ENCODE measurements at regions not wholly inside any gene's neighbourhood (a gene's known extent, or its start where the extent isn't known, plus 50 kb on each side); places are given as distances from the start of the nearest gene placed in this dataset.
"Not testable (repeated sequence)": the region's sequence is repeated elsewhere in the genome, so short reads cannot be mapped to it uniquely, and the experiment has no call there.

- Mint-ChIP-seq H3K27me3 (ENCODE audit: insufficient read depth) (no peaks in the 10 kb centered on the region), H3K4me3 (no peak overlapping the region)
Measured at GRCh38 chr5:101206534-101206933, 303.5 kb upstream of the ST8SIA4 start.

GRCh38 chr5:101205065-101205464, 302.0 kb upstream of the ST8SIA4 start:
- intact Hi-C loops (cut with micrococcal nuclease); H3K4me1 Mint-ChIP-seq (ENCODE audit: low read depth); H3K9me3 Mint-ChIP-seq: not testable (repeated sequence)

More at GRCh38 chr5:101206534-101206933, 303.5 kb upstream of the ST8SIA4 start:
- intact Hi-C loops (cut with micrococcal nuclease) = no loop called here
- Mint-ChIP-seq H3K27ac (no peak overlapping the region), H3K9me3 (no peaks in the 10 kb centered on the region), H3K4me1 (ENCODE audit: low read depth) (no peaks in the 10 kb centered on the region), H3K36me3 (ENCODE audit: low read depth) (no peaks in the 10 kb centered on the region)
- DNase-seq (ENCODE audit: low spot score) = no peak

GRCh38 chr5:101180365-101180764, 277.3 kb upstream of the ST8SIA4 start:
- H3K4me1 Mint-ChIP-seq (ENCODE audit: low read depth); H3K36me3 Mint-ChIP-seq (ENCODE audit: low read depth); intact Hi-C loops (cut with micrococcal nuclease); DNase-seq (ENCODE audit: low spot score); H3K27ac Mint-ChIP-seq; H3K27me3 Mint-ChIP-seq (ENCODE audit: insufficient read depth); H3K9me3 Mint-ChIP-seq; H3K4me3 Mint-ChIP-seq: not testable (repeated sequence)

More at GRCh38 chr5:101205065-101205464, 302.0 kb upstream of the ST8SIA4 start:
- not testable (repeated sequence) for H3K27ac Mint-ChIP-seq; H3K36me3 Mint-ChIP-seq (ENCODE audit: low read depth); H3K4me3 Mint-ChIP-seq; DNase-seq (ENCODE audit: low spot score); H3K27me3 Mint-ChIP-seq (ENCODE audit: insufficient read depth)

- Mint-ChIP-seq H3K27me3 (ENCODE audit: insufficient read depth) (no peaks in the 10 kb centered on the region), H3K9me3 (no peaks in the 10 kb centered on the region), H3K4me1 (ENCODE audit: low read depth) (no peaks in the 10 kb centered on the region), H3K27ac (no peak overlapping the region), H3K36me3 (ENCODE audit: low read depth) (no peaks in the 10 kb centered on the region), H3K4me3 (no peak overlapping the region)
- no peak for DNase-seq (ENCODE audit: low spot score)
- intact Hi-C loops (cut with micrococcal nuclease) = no loop called here
Measured at GRCh38 chr5:101176605-101177004, 273.5 kb upstream of the ST8SIA4 start.

GRCh38 chr5:101174981-101175380, 271.9 kb upstream of the ST8SIA4 start:
- Mint-ChIP-seq H3K9me3 (no peaks in the 10 kb centered on the region), H3K27ac (no peak overlapping the region), H3K27me3 (ENCODE audit: insufficient read depth) (no peaks in the 10 kb centered on the region), H3K4me3 (no peak overlapping the region), H3K36me3 (ENCODE audit: low read depth) (no peaks in the 10 kb centered on the region), H3K4me1 (ENCODE audit: low read depth) (no peaks in the 10 kb centered on the region)
- no peak for DNase-seq (ENCODE audit: low spot score)
- intact Hi-C loops (cut with micrococcal nuclease) = no loop called here

- H3K27me3 Mint-ChIP-seq (ENCODE audit: insufficient read depth) = peaks cover 1% of the 10 kb centered on the region
- H3K9me3 Mint-ChIP-seq = no peaks in the 10 kb centered on the region
- intact Hi-C loops (cut with micrococcal nuclease) = no loop called here
- no peaks in the 10 kb centered on the region for H3K4me1 Mint-ChIP-seq (ENCODE audit: low read depth)
- H3K36me3 Mint-ChIP-seq (ENCODE audit: low read depth) = no peaks in the 10 kb centered on the region
- H3K27ac Mint-ChIP-seq = no peak overlapping the region
- no peak for DNase-seq (ENCODE audit: low spot score)
- H3K4me3 Mint-ChIP-seq = no peak overlapping the region
Measured at GRCh38 chr5:101163088-101163487, 260.0 kb upstream of the ST8SIA4 start.

- intact Hi-C loops (cut with micrococcal nuclease) = no loop called here
- H3K4me1 Mint-ChIP-seq (ENCODE audit: low read depth) = no peaks in the 10 kb centered on the region
- no peaks in the 10 kb centered on the region for H3K27me3 Mint-ChIP-seq (ENCODE audit: insufficient read depth)
- H3K36me3 Mint-ChIP-seq (ENCODE audit: low read depth) = no peaks in the 10 kb centered on the region
- no peaks in the 10 kb centered on the region for H3K9me3 Mint-ChIP-seq
- no peak for DNase-seq (ENCODE audit: low spot score)
- no peak overlapping the region for H3K27ac Mint-ChIP-seq
- no peak overlapping the region for H3K4me3 Mint-ChIP-seq
Measured at GRCh38 chr5:101160002-101160401, 256.9 kb upstream of the ST8SIA4 start.

- Mint-ChIP-seq H3K27ac (no peak overlapping the region), H3K27me3 (ENCODE audit: insufficient read depth) (no peaks in the 10 kb centered on the region), H3K9me3 (no peaks in the 10 kb centered on the region), H3K36me3 (ENCODE audit: low read depth) (no peaks in the 10 kb centered on the region), H3K4me3 (no peak overlapping the region), H3K4me1 (ENCODE audit: low read depth) (no peaks in the 10 kb centered on the region)
- intact Hi-C loops (cut with micrococcal nuclease) = no loop called here
- DNase-seq (ENCODE audit: low spot score) = no peak
Measured at GRCh38 chr5:101159006-101159405, 255.9 kb upstream of the ST8SIA4 start.

GRCh38 chr5:101153526-101153925, 250.4 kb upstream of the ST8SIA4 start:
- intact Hi-C loops (cut with micrococcal nuclease) = no loop called here
- H3K27me3 Mint-ChIP-seq (ENCODE audit: insufficient read depth) = no peaks in the 10 kb centered on the region
- DNase-seq (ENCODE audit: low spot score) = no peak
- no peak overlapping the region for H3K4me3 Mint-ChIP-seq
- no peaks in the 10 kb centered on the region for H3K9me3 Mint-ChIP-seq
- H3K4me1 Mint-ChIP-seq (ENCODE audit: low read depth) = no peaks in the 10 kb centered on the region
- H3K36me3 Mint-ChIP-seq (ENCODE audit: low read depth) = no peaks in the 10 kb centered on the region
- H3K27ac Mint-ChIP-seq = no peak overlapping the region

GRCh38 chr5:101143526-101143925, 240.4 kb upstream of the ST8SIA4 start:
- H3K9me3 Mint-ChIP-seq = no peaks in the 10 kb centered on the region
- no peak overlapping the region for H3K4me3 Mint-ChIP-seq

GRCh38 chr5:101142102-101142501, 239.0 kb upstream of the ST8SIA4 start:
- Mint-ChIP-seq H3K27me3 (ENCODE audit: insufficient read depth) (no peaks in the 10 kb centered on the region), H3K4me1 (ENCODE audit: low read depth) (no peaks in the 10 kb centered on the region), H3K27ac (no peak overlapping the region), H3K9me3 (no peaks in the 10 kb centered on the region), H3K36me3 (ENCODE audit: low read depth) (no peaks in the 10 kb centered on the region), H3K4me3 (no peak overlapping the region)
- intact Hi-C loops (cut with micrococcal nuclease) = no loop called here
- no peak for DNase-seq (ENCODE audit: low spot score)

More at GRCh38 chr5:101143526-101143925, 240.4 kb upstream of the ST8SIA4 start:
- Mint-ChIP-seq H3K4me1 (ENCODE audit: low read depth) (no peaks in the 10 kb centered on the region), H3K27me3 (ENCODE audit: insufficient read depth) (no peaks in the 10 kb centered on the region), H3K27ac (no peak overlapping the region), H3K36me3 (ENCODE audit: low read depth) (no peaks in the 10 kb centered on the region)
- no peak for DNase-seq (ENCODE audit: low spot score)
- intact Hi-C loops (cut with micrococcal nuclease) = no loop called here

- Mint-ChIP-seq H3K36me3 (ENCODE audit: low read depth) (no peaks in the 10 kb centered on the region), H3K27me3 (ENCODE audit: insufficient read depth) (no peaks in the 10 kb centered on the region), H3K4me3 (no peak overlapping the region), H3K9me3 (no peaks in the 10 kb centered on the region), H3K27ac (no peak overlapping the region), H3K4me1 (ENCODE audit: low read depth) (no peaks in the 10 kb centered on the region)
- intact Hi-C loops (cut with micrococcal nuclease) = no loop called here
- no peak for DNase-seq (ENCODE audit: low spot score)
Measured at GRCh38 chr5:101136454-101136853, 233.4 kb upstream of the ST8SIA4 start.

- Mint-ChIP-seq H3K27ac (no peak overlapping the region), H3K9me3 (no peaks in the 10 kb centered on the region), H3K27me3 (ENCODE audit: insufficient read depth) (no peaks in the 10 kb centered on the region), H3K4me1 (ENCODE audit: low read depth) (no peaks in the 10 kb centered on the region), H3K4me3 (no peak overlapping the region), H3K36me3 (ENCODE audit: low read depth) (no peaks in the 10 kb centered on the region)
- intact Hi-C loops (cut with micrococcal nuclease) = no loop called here
- no peak for DNase-seq (ENCODE audit: low spot score)
Measured at GRCh38 chr5:101123363-101123762, 220.3 kb upstream of the ST8SIA4 start.

GRCh38 chr5:101112645-101113044, 209.6 kb upstream of the ST8SIA4 start:
- Mint-ChIP-seq H3K4me1 (ENCODE audit: low read depth) (no peaks in the 10 kb centered on the region), H3K36me3 (ENCODE audit: low read depth) (no peaks in the 10 kb centered on the region), H3K27ac (no peak overlapping the region), H3K27me3 (ENCODE audit: insufficient read depth) (no peaks in the 10 kb centered on the region), H3K4me3 (no peak overlapping the region), H3K9me3 (no peaks in the 10 kb centered on the region)
- DNase-seq (ENCODE audit: low spot score) = no peak
- intact Hi-C loops (cut with micrococcal nuclease) = no loop called here
